ENCODE measurements at regions not wholly inside any gene's neighbourhood (a gene's known extent, or its start where the extent isn't known, plus 50 kb on each side); places are given as distances from the start of the nearest gene placed in this dataset.

- H3K4me2 ChIP-seq (ENCODE audit: insufficient read depth, low read length): no peak overlapping the region
- no peak overlapping the region for H3K9ac ChIP-seq (ENCODE audit: insufficient read depth in 1 of 2, low read depth in 2 of 2, low read length in 2 of 2)
- in situ Hi-C loops (cut with MboI) (no loop called here), intact Hi-C loops (cut with micrococcal nuclease) (no loop called here)
- H3K4me1 ChIP-seq (replicated peaks in 1 of 2; ENCODE audit: control insufficient read depth in 2 of 2, insufficient read depth in 2 of 2, low read length in 2 of 2): no peaks in the 10 kb centered on the region
- H4K20me1 ChIP-seq (replicated peaks; ENCODE audit: control insufficient read depth, insufficient read depth, low read length): no peaks in the 10 kb centered on the region
- H3K27ac ChIP-seq (ENCODE audit: extremely low read depth, low read depth, low read length): no peak overlapping the region
- H3K9me1 ChIP-seq (ENCODE audit: control insufficient read depth, insufficient read depth, low read length): no peaks in the 10 kb centered on the region
- H3K4me3 ChIP-seq: no peak overlapping the region
- DNase-seq (ENCODE audit: extremely low read depth in 1 of 4, low spot score in 3 of 4) (no peak), FAIRE-seq (no peak), ATAC-seq (no peak)
- BruUV-seq (replicated peaks): no TSS peak
- CTCF ChIA-PET (ENCODE audit: low intra/inter-chr PET ratio): no interaction called here
- POLR2A ChIA-PET: no interaction called here
- no peaks in the 10 kb centered on the region for H3K9me3 ChIP-seq (replicated peaks; ENCODE audit: control insufficient read depth, insufficient read depth, low read depth, low read length)
- H3K27me3 ChIP-seq (ENCODE audit: control insufficient read depth in 2 of 2, insufficient read depth in 2 of 2, low read length in 2 of 2): no peaks in the 10 kb centered on the region
- H3K79me2 ChIP-seq (ENCODE audit: control insufficient read depth, insufficient read depth, low read length): no peaks in the 10 kb centered on the region
- TF ChIP-seq SMAD4 (CRISPR knock-in tag; conservative IDR thresholded peaks at IDR 0.05) (no peak), SREBF2 (CRISPR knock-in tag; IDR thresholded peaks at IDR 0.05) (no peak), ELF4 (CRISPR knock-in tag; IDR thresholded peaks at IDR 0.05) (no peak), ELF2 (CRISPR knock-in tag; IDR thresholded peaks at IDR 0.05) (no peak), ARHGAP35 (IDR thresholded peaks at IDR 0.05; ENCODE audit: partially characterized antibody) (no peak), RAD21 (CRISPR knock-in tag; conservative IDR thresholded peaks at IDR 0.05 in 1 of 2, IDR thresholded peaks at IDR 0.05 in 1 of 2) (no peak), NR2C1 (IDR thresholded peaks at IDR 0.05) (no peak), NR2C1 (tag; IDR thresholded peaks at IDR 0.05) (no peak), ASH1L (IDR thresholded peaks at IDR 0.05; ENCODE audit: borderline replicate concordance, low read depth, partially characterized antibody) (no peak), HNRNPL (IDR thresholded peaks at IDR 0.05; ENCODE audit: low read depth, low read length) (no peak), NKRF (IDR thresholded peaks at IDR 0.05; ENCODE audit: borderline replicate concordance) (no peak), MLLT1 (IDR thresholded peaks at IDR 0.05) (no peak)
- TF ChIP-seq, protein P1, sequence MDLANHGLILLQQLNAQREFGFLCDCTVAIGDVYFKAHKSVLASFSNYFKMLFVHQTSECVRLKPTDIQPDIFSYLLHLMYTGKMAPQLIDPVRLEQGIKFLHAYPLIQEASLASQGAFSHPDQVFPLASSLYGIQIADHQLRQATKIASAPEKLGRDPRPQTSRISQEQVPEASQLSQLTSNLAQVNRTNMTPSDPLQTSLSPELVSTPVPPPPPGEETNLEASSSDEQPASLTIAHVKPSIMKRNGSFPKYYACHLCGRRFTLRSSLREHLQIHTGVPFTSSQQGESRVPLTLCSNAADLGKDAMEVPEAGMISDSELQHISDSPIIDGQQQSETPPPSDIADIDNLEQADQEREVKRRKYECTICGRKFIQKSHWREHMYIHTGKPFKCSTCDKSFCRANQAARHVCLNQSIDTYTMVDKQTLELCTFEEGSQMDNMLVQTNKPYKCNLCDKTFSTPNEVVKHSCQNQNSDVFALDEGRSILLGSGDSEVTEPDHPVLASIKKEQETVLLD (IDR thresholded peaks at IDR 0.05): no peak
- TF ChIP-seq, protein P2, sequence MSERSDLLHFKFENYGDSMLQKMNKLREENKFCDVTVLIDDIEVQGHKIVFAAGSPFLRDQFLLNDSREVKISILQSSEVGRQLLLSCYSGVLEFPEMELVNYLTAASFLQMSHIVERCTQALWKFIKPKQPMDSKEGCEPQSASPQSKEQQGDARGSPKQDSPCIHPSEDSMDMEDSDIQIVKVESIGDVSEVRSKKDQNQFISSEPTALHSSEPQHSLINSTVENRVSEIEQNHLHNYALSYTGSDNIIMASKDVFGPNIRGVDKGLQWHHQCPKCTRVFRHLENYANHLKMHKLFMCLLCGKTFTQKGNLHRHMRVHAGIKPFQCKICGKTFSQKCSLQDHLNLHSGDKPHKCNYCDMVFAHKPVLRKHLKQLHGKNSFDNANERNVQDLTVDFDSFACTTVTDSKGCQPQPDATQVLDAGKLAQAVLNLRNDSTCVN (CRISPR knock-in tag; IDR thresholded peaks at IDR 0.05): no peak
- TF ChIP-seq, protein P3, sequence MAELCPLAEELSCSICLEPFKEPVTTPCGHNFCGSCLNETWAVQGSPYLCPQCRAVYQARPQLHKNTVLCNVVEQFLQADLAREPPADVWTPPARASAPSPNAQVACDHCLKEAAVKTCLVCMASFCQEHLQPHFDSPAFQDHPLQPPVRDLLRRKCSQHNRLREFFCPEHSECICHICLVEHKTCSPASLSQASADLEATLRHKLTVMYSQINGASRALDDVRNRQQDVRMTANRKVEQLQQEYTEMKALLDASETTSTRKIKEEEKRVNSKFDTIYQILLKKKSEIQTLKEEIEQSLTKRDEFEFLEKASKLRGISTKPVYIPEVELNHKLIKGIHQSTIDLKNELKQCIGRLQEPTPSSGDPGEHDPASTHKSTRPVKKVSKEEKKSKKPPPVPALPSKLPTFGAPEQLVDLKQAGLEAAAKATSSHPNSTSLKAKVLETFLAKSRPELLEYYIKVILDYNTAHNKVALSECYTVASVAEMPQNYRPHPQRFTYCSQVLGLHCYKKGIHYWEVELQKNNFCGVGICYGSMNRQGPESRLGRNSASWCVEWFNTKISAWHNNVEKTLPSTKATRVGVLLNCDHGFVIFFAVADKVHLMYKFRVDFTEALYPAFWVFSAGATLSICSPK (IDR thresholded peaks at IDR 0.05; ENCODE audit: borderline replicate concordance): no peak
- H2AFZ ChIP-seq (ENCODE audit: low read depth, low read length): no peak overlapping the region
- H3K36me3 ChIP-seq (ENCODE audit: control insufficient read depth, insufficient read depth, low read length): no peaks in the 10 kb centered on the region
- WGBS (ENCODE audit: insufficient coverage, low coverage, missing lambda C conversion rate): 2% methylated on average over 2 of the region's 2 CpGs
These were observed 743.8 kb downstream of the TAF11L14 start for GRCh38 chr5:18378066-18378465.
